ENCODE measurements at regions not wholly inside any gene's neighbourhood (a gene's known extent, or its start where the extent isn't known, plus 50 kb on each side); places are given as distances from the start of the nearest gene placed in this dataset.

DNA sequence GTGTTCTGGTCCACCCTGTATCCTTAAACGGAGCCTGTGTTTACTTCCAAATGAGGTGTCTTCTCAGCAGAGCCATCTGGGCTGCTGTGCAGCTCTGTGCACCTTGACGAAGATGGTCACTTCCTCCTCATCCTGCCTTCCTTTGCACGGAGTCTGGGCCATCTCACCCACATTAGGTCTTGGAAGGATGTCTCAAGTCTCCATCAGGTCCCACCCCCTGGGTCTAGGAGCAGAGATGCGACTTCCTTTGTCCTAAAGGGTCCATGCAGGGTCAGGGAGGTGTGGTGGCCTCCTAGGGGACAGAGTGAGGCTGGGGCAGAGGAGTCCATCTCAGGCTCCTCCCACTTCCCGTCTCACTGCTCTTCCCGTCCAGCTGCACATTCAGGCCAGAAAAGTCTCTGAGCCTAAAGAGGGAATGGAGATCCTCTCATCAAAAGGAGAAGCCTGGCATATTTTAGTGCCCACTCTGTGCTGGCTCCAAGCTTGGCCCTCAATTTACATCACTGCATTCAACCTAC, 209.2 kb downstream of the MATN1 start:
- DNase-seq (ENCODE audit: low read depth in 2 of 2), result no peak

DNA sequence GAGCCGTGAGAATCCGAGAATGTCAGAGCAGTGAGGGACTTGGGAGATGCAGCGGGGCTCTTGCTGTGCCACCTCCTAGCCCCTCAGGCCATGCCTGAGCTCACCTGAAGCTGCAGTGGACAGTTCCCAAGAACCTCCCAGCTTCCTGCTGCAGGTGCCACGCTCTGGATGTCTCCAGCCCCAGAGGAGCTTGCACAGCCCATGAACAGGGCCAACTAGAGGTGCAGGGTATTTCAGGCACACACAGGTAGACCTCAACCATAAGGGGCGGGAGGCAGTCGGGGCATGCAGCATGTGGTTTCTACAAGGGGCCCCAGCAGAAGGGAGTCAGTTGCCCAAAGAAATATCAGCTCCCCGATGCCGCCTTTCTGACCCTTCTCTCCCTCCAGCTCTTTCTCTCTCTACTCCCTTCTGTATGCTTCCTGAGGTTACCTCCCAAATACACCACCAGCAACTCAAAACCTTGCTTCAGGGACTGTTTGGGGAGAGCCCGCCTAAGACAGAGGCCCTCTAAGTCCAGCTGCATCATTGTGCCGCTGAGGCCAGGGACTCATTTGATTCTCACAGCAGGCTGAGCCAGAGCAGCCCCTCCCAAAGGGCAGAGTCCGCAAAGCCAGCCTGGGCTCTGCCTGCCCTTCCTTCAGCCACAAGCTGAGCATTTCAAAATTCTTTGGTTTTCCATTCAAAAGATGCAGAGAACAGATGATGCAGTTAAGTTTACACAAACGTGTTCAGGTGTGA, 209.8 kb downstream of the MATN1 start:
- DNase-seq (ENCODE audit: low read depth in 2 of 2), result no peak

DNA sequence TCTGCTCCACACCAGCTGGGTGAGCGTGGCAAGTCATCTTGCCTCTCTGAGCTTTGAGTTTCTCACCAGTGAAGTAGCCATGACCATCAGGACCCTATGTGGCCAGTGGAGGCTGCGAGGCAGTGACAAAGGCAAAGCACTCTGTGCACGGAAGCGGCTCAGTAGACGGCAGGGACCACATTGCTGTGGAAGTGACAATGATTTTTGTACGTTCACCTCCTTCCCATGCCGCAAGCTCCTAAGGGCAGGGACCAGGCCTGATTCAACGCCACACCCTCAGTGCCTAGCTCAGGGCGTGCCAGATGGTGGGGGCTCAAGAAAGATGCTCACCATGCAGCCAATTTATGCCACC, 210.5 kb downstream of the MATN1 start:
- no peak for DNase-seq (ENCODE audit: low read depth in 2 of 2)

DNA sequence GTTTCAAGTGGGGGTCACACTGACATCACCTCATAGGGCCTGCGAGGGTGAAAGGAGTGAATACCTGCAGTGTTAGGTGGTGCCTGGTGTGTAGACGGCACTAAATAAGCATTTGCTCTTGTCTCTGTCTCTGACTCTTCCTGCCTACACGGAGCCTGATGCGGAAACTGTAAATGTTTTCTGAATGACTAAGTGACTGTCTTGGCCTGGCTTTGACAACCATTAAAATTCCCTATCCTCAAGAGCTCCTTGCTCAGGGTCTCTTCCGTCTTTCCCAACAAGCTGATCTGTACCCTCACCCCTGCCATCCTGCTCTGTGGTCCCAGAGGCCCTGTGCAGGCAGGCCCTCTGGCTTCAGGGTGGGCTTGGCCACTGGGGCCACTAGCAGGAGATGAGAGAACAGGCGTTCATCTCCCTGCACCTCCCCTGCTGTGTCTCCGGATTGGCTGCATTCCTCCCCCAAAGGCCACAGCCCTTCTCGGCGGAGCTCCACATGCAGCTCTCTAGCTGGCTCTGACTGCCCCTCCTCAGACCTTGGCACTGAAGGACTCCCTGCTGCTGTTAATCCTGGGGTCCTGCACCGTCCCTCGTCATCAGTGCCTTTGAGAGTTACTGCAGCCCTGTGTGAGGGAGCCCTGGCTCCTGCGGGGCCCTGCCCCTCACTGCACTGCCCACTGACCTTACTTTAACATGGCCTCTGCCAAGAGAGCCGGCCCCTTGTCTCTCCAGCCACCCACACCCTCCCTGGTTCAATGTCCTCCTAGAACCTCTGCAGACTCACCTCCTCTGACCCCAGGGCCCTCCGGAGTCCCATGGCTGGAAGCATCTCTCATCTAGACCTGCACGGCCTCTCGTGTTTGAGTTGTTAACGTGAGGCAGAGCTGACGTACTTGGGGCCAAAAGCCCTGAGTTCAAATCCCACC, 211.1 kb downstream of the MATN1 start:
- DNase-seq (ENCODE audit: low read depth in 2 of 2), result no peak

DNA sequence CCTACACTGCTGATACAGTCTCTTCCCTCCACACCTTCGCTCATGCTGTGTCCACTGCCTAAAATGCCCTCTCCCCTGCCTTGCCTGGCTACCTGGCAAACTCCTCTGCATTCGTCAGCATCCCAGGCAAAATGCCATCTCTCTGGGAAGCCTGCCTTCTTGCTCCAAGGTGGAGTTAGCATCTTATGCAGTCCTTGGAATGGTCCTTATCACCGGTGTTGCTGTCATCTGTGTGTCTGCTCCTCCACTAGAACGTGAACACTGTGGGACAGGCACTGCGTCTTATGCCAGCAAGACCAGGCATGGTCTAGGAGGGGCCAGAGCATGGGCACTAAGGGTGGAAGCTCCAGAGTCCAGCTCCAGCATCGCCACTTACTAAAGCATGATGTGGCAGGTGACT, 211.8 kb downstream of the MATN1 start:
- DNase-seq (ENCODE audit: low read depth in 2 of 2), result no peak

DNA sequence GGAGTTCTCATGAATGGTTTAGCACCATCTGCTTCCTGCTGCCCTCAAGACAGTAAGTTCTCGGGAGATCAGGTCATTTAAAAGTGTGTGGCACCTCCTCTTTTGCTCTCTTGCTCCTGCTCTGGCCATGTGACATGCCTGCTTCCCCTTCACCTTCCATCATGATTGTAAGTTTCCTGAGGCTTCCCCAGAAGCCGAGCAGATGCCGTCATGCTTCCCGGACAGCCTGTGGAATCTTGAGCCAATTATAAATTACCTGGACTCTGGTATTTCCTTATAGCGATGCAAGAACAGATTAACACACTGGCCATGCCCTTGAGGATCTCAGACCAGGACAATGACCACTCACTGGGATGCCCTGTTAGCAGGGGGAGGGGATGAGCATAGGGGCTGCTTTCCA, 212.3 kb downstream of the MATN1 start:
- DNase-seq (ENCODE audit: low read depth in 2 of 2), result no peak

DNA sequence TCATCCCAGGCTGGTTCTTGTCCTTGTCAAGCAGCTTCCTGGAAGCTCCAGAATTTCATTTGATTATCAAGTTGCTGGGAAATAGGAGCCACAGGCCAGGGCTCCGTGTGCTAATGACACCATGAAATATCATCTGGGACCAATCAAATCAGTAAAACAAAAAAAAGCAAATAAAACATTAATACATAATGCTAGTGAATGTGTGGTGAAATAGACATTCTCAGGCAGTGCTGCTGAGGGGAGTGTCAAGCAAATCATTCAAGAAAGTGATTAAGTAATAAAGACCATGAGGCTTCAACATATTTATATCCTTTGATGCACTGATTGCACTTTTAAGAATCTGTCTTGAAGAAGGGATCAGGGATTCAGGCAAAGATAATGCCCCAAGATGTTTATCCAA, 213.7 kb downstream of the MATN1 start:
- no peak for DNase-seq (ENCODE audit: low read depth in 2 of 2)

DNA sequence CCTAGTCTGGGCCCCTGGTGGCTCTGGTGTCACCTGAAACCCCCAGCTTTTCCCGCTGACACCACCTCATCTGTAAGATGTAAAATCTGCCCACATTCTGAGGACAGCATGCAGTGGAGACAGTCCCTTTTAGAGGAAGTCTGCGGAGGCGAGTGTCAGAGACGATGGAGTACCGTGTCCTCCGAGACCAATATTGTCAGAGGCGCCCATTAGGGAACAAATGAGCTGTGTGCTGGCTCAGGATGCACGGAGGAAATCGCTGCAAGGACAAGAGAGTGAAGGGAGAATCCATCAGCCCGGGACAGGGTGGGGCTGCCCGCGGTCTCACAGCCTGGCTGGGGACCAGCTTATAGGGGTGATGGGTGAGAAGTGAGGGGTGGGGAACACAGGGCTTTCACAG, 214.8 kb downstream of the MATN1 start:
- DNase-seq (ENCODE audit: low read depth in 2 of 2), result no peak

DNA sequence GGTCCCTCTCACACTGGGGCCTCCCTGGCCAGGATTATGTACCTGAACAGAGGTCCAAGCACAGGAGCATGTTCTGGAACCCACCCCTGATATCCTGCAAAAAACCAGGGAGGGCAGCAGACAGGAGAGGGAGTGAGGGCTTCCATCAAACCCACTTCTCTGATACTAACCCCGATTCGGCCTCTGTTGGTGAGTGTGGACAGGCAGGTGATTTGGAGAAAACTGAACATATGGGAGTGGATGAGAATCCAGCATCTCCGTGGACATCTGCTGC, 215.3 kb downstream of the MATN1 start:
- no peak for DNase-seq (ENCODE audit: low read depth in 2 of 2)

DNA sequence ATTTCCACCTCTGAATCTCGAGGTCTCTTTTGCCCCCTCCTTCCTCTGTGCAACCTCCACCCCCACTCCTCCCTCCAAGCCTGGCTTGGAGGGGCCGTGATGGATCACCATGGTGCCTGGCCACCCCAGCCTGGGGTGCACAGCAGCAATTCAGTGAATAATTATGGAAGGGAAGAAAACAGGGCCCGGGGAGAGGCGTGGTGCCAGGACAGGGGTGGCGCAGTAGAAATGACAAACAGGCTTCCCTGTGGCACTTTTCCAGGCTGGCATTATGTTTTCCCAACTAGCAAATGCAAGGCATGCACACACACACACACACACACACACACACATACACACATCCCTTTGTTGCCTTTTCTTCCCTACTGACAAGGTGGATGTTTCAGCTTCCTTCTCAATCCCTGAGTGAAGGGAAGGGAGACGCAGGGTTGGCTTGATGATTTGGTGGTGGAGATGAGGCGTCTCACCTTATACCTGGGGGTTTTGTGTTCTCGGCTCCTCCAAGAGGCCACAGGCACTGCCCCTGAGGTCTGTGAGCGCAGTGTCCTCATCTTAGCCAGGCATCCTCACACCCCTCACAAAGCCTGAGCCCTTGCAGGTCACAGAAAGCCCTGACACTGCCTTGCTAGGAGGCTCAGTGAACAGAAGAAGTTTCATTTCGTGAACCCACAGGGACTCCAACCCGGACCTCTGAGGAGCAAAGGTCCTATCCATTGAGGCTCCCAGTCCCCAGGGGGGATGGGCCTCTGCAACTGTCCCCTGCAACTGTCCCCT, 215.8 kb downstream of the MATN1 start:
- DNase-seq (ENCODE audit: low read depth in 2 of 2), result no peak

DNA sequence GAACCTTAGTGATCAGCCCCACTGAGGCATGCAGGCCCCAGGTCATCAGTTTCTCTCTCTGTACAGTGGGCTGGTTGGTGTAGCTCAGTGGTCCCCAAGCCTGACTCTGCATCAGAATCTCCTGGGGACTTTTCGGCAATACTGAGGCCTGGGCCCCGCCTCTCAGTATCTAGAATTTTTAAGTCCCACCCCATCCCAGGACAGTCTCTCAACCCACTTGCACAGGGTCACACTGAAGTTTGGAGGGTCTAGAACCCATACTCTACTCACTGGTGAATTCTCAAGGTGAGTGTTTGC, 216.4 kb downstream of the MATN1 start:
- no peak for DNase-seq (ENCODE audit: low read depth in 2 of 2)

DNA sequence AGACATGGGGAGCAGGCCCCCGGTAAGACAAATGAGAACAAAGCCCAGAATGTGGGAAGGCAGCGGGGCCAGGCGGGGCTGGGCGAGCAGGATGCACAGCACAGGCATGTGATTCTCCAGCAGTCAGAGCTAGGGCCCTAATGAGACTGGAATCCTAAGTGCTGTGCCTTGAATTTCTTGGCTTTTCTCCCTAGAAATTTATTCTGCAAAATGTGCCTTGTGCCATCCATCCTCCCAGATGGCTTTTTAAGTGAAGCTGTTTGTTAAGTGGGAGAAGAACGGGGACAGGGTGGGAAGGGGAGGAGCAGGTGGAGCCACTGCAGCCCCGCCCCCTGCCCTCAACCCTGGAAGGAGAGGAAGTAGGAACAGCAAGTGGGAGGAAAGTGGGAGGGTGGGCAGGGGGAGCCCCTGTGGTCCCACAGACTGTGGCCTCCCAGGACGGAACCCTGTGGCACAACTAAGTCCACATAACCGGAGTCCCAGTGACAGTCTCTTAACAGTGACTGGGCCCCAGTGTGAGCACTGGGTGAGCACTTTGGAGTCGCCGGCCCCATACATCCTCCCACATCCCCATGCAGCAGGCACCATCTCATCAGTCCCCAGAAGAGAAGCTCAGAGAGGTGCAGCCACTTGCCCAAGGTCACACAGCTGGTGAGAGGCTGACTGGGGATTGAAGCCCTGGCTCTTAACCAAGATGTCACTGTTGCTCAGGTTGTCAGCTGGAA, 216.9 kb downstream of the MATN1 start:
- no peak for DNase-seq (ENCODE audit: low read depth in 2 of 2)

DNA sequence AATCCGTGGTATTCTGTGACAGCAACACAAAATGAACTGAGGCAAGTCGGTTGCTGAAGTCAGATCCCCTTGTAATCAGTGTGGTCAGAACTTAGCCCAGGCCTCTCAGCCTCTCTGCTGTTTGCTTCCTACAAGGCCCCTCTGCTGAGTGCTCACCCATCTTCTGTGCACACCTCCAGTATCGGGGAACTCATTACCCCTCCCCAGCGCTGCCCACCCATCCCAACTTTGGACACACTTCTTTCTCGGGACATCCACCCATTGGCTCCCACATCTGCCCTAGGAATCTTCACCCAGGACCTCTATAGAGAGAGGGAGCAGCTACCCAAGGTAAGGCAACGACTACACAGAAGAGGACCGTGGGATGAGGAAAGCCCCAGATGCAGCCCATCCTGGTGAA, 217.5 kb downstream of the MATN1 start:
- no peak for DNase-seq (ENCODE audit: low read depth in 2 of 2)

DNA sequence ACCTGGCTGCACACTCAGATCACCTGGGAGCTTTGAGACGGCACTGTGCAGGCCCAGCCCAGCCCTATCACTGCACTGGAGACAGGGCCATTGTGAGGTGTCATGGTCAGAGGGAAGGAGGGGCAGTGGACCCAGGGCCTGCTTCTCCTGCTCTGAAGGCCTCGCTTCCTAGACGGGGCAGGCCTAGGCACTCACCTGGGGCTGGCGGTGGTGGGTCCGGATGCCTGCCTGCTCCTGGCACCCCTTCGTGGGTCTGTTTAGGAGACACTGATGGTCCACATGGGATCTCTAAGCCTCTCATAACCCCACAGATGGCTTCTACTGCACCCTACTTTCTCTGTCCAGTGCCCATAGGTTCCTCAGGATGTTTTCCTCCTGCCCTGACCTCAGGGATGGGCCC, 230.9 kb downstream of the MATN1 start:
- no peak for DNase-seq (ENCODE audit: low read depth in 2 of 2)

DNA sequence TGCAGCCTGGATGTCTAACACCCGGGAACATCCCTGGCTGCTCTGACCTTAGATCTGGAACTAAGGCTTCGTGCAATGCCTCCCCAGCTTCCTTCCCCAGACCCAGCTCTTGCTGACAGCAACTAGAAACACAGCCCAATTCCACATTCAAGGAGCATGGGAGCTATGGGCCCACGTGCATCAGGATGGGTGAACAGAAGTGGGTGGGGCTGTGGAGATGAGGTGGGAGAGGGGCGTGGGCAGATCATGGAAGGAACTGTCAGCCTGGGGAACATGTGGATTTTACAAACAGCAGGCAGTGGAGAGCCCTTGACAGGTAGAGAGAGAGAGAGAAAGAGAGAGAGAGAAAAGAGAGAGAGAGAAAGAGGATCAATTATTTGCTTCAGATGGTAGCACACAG, 231.6 kb downstream of the MATN1 start:
- DNase-seq (ENCODE audit: low read depth in 2 of 2), result no peak

DNA sequence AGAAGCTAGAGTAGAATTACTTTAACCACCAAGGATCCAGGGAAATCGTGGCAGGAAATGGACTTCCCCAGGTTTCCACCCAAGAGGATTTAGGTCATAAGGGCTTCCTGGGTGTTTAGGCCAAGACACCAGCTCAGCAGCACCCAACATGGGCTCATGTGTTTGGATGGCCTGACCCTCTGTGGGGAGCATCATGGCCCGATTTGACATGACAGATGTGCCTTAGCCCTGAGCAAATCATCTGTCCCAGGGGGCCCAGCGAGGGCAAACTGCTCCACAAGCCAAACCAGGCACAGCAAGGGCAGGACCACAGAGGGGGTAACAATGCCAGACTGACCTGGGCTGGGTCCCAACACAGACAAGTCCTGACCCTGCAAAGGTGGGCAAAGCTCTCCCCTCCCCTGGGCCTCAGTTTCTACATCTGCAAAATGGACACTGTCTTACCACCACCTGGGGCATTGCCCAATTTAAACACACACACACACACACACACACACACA, 232.8 kb downstream of the MATN1 start:
- DNase-seq (ENCODE audit: low read depth in 2 of 2), result no peak

DNA sequence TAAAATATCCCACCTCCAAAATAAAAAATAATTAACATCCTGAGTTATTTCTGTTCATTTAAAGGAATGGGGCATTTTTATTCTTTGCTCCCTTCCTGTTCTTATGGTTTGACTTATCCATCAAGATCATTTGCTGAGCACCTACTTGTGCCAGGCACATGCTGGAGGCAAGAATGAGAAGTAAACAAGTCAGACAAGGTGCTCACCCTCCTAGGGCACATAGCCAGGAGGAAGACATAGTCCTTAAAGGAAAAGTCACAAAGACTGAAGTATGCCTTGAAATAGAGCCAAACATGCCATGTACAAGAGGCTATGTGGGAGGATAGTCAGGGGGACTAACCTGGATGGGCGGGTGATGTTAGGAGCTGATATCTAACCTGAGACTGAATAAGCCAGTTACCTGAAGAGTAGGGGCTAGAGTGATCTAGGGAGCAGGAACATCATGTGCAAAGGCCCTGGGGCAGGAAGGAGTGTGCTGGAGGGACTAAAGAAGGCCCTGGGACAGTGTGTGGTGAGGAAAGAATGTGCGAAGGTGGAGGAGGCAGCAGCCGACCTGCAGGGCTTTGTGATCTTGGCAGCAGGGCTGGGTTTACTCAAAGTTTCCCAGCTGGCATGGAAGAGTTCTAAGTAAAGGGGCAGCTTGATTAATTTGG, 233.5 kb downstream of the MATN1 start:
- no peak for DNase-seq (ENCODE audit: low read depth in 2 of 2)

DNA sequence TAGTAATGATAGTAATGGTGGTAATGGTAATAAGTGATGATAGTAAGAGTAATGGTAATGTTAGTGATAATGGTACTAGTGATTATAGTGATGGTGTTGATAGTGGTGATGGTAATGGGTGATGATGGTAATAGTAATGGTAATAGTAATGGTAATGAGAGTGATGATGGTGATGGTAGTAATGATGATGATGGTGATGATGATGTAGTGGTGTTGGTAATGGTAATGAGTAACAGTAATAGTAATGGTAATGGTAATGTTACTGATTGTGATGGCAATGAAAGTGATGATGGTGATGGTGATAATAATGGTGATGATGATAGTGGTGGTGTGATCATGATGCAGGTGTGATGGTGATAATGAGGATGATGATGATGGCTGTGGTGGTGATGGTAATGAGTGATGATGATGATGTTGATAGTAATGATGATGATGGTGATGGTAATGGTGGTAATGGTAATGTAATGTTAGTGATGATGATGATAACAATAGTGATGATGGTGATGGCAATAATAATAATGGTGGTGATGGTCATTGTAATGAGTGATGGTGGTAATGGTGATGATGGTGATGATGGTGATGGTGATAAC, 235.0 kb downstream of the MATN1 start:
- DNase-seq (ENCODE audit: low read depth in 2 of 2), result no peak

DNA sequence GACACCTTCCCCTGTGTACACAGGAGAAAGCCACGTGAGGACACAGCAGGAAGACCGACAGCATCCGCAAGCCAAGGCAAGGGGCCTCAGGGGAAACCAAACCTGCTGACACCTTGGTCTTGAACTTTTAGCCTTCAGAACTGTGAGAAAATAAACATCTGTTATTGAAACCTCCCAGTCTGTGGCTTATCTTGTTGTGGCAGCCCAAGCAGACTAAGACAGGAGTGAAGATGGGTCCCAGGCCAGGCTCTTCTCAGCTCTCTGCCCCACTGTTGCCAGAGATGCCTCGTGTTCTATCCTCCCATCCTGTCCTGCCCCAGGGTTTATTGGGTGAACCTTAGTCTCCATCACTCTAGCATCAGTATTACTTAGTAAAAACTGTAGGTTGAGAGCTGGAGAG, 236.3 kb downstream of the MATN1 start:
- DNase-seq (ENCODE audit: low read depth in 2 of 2), result no peak

DNA sequence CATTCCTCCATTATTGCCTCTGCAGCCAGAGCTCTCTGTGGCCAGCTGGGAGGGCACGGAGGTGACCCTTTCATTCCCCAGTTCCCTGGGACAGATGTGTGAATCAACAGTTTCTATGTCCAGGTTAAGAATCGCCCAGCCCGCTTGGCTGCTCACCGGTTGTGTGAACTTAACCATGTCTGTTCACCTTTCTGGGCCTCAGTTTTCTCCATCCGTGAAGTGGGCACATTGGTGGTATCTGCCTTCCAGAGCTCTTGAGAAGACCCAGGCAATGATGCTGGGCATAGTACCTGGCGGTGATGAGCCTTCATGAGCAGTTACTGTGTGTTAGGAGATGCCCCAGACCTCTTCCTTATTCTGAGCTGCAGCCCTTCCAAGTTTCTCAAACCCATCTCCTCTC, 238.3 kb downstream of the MATN1 start:
- no peak for DNase-seq (ENCODE audit: low read depth in 2 of 2)

DNA sequence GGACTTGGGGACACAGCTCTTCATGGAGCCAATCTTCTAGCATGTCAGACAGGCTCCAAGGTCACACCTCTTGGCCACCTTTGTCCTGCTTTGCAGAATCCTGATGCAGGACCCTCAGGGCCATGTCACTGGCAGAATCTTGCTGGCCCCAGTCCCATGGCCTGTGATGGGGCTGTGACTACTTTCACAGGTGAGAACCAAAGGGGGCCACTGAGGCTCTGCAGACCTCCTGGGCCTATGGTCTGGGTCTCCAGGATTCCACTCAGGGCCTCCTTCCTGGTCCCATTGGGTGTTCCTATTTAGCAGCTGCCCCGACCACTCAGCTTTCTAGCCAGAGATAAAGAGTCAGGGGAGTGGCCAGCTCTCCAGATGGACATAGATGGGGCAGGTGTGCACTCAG, 238.7 kb downstream of the MATN1 start:
- DNase-seq (ENCODE audit: low read depth in 2 of 2), result no peak
